ENCODE measurements at regions not wholly inside any gene's neighbourhood (a gene's known extent, or its start where the extent isn't known, plus 50 kb on each side); places are given as distances from the start of the nearest gene placed in this dataset.

- DNase-seq: no peak
Observed at GRCh38 chr17:72212041-72212440, 91.2 kb downstream of the SOX9 start.

GRCh38 chr17:72215490-72215889 is 94.7 kb downstream of the SOX9 start:
- DNase-seq: no peak

GRCh38 chr17:72215928-72216327 is 95.1 kb downstream of the SOX9 start:
- DNase-seq: no peak

DNA sequence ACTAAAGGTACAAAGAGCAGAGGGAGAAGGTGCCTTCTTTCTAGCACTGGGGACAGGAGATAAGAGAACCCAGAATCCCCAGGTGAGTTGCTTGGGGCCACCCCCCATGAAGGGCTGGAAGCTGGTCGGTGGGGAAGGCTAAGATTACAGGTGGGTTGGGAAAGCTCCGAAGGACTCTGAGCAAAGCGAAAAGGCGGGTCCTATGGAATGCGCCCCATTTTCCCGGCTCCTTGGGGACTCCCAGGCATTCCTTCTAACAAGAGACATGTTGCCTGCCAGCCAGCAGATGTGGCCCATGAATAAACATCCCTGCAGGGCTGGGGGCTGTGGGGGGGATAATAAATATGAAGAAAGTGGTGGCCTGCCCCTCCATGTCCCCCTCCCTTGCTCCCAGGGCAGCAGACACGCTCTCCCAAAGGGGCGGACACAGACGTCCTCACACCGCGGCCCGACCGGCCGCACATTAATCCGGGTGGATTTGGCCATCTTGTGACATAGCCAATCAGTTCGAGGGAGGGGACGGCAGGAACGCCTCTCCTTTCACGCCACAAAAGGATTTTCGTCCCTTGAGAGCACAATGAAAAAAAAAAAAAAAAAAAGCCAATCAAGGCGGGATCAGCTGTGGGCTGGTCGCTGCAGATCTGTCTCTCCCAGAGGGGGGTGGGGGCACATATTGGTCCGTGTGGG is 98.5 kb downstream of the SOX9 start:
- DNase-seq: no peak

DNA sequence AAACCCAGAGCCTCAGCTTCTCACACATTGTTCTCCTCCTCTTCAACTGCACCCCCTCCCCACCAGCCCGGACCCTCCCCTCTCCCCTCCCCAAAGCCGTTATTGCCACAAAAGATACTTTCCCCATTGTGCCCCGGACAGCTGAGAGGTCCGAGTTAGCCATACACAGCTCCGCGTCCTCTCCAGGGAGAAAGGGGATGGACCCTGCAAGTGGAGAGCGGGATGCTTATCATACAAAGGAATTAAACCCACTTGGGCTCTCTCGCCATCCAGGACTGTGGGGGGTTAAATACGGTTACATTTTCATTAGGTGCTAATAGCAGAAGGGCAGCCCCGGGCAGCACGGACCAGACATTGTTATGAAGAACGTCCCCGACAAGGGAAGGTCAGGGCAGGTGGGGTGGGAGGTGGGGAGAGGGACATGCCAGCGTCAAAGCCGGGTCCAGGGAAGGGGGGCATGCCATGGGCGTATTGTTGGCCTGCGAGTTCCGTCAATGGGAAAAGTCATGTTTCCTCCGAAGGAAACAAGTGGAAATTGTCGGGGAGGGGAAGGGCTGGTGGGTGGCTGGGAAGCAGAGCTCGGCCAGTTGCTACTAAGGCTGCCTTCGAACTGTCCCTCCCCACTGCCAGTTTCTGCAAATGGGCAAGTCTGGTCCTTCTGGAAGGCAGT is 99.1 kb downstream of the SOX9 start:
- no peak for DNase-seq

DNA sequence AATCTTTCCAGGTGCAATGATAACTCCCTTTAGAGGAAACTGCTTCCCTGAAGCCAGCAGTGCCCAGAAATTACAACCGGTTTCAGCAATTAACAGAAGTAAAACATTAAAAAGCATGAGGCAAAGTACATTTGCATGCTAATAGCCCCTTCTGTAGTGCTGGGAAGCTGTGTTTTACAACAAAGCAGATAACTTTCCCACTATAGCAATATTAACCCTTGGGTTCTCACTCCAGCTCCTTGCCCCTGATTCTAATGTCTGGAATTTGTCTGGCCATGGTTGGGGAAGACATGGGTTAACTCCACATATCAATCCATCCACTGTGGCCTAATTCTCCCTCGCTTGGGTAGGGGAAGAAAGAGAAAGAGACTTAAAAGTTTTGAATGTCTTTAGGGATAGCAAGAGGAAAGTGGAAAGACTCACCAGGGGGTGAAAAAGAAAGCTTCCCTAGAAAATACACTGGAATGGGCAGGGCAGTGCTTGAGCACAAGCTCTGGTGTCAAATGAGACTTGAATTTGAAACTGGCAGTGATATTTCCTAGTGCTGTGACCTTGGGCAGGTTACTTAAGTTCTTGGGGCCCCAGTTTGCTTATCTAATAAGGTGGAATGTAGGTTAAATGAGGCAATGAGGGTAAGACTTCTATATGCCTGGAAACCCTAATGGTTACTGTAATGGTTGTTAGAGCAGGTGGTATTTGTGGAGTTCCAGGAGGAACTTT is 102.0 kb downstream of the SOX9 start:
- DNase-seq: no peak

GRCh38 chr17:72223866-72224291 is 103.1 kb downstream of the SOX9 start:
- DNase-seq: no peak

- no peak for DNase-seq
Observed at GRCh38 chr17:72226322-72226721, 105.5 kb downstream of the SOX9 start.

- no peak for DNase-seq
Observed at GRCh38 chr17:72233986-72234385, 113.2 kb downstream of the SOX9 start.

DNA sequence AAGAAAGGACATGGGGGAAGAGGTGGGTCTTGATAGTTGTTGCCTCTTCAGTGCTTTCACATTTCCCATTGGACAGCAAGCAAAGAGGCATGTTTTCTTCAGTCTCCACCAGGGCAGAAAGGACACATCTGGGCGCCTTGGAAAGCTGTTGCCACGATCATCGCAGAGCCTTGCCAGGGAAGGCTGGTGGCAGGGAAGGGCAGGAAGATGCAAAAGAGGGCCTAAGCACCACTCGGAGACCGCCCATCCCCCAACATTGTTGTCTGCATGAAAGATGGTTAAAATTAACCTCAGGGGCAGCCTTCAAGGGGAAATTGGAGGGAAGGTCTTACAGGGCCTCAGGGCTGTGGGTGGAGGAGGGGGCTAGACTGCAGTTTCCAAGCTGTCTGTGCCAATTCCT is 114.2 kb downstream of the SOX9 start:
- DNase-seq: no peak

DNA sequence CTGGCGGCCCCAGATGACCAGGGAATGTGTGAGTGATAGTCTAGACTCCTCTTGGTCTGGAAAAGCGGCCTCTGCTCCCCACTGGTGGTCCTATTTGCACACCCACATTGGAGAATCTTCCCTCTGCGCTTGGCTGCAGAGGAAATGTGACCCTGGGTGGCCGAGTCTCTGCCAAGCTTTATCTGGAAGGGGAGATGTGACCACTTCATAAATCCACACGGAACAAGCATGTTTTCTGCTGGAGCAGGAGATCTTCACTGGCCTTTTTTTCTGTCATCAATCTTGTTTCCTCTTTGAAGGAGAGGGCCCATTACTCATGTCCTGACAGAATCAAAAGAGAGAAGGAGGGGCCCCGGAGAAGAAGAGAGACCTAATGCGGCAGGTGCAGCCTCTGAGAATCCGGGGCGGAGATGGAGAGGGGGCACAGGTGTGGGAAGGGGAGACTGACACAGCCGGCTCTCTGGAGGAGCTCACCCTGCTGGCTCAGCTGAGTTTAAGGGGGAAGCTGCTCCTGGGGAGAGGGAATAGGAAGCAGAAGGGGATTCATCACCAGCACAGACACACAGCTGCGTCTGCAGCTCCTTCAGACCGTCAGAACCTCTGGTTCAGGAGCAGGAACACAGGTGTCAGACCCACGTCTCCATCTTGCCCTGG is 116.3 kb downstream of the SOX9 start:
- DNase-seq: no peak

DNA sequence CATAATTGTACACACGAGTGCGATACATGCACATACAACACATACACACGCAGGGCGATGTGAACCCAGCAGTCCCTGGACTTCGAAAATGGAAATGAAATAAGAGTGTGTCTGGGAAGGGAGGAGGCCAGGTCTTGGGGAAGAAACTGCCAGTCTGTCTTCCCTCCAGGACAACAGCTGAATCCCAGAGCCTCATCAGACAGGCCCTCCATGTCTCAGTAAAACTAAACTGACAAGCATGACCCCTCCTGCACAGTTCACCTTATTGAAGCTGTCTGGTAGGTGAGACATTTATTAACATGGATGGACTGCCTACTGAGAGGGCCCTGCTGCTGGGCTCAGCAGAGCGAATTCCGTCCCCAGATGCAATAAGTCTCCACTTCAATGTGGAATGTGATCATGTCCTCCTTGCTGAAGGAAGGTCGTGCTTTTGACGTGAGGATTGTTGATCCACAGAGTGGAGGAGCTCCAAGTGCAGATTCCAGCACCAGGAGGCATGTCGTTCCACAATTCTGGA is 117.4 kb downstream of the SOX9 start:
- DNase-seq: no peak

DNA sequence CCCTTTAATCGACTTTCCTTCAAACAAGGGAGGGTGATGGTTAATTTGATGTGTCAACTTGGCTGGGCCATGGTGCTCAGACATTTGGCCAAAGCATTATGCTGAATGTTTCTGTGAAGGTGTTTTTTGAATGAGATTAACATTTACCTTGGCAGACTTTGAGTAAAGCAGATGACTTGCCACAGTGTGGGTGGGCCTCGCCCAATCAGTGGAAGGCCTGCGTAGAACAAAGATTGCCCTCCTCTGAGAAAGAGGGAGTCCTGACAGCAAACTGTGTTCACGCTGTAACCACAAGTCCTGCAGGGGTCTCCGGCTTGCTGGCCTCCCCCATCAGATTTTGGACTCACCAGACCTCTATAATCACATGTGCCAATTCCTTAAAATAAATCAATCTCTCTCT is 118.7 kb downstream of the SOX9 start:
- no peak for DNase-seq

GRCh38 chr17:72240333-72240732 is 119.5 kb downstream of the SOX9 start:
- DNase-seq: no peak

DNA sequence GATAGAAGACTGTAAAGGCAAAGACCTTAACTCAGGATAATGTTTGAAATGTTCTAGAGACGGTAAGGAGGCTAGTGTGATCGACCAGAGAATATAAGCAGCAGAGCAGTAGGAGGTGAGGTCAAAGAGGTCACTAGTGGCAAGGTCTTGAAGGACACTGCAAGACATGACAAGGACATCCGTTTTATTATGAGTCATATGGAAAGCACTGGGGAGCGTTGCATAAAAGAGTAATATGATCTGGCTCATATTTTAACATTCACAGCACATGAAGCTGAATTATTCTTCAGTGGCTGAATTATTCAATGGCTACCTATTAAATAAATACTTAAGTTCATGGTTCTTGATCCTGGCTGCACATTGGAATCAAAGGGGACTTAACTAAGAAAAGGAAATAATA is 123.7 kb downstream of the SOX9 start:
- no peak for DNase-seq

DNA sequence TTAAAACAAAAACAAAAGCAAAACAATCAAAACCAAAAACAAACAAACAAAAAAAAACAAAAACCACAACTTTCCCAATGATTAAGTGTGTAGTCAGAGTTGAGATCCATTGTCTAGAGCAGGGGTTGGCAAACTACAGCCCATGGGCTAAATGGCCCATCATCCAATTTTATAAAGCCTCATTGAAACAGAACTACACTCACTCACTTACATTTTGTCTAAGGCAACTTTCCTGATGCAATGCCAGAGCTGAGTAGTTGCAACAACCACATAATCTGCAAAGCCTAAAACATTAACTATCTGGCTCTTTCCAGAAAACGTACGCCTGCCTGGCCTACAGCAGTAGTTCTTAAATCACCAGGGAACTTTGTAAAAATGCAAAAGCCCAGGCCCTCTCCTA is 124.1 kb downstream of the SOX9 start:
- DNase-seq: no peak

GRCh38 chr17:72249441-72249840 is 128.6 kb downstream of the SOX9 start:
- no peak for DNase-seq

DNA sequence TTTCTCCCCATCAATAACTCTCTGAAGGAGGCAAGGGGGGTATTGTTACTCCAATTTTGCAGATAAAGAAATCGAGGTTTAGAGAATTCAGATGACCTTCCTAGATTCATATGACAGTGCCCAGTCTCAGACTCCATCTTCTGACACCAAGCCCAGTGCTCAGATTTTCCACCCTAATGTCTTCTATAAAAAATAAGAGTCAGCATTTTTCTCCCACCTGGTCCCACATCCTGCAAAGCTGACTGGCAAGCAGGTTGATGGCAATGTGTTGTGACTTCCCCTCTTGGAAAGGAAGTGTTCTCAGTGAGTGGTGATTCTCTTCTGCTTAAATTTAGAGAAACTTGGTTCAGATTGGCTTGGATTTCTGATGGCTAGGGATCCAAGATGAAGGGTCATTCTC is 129.4 kb downstream of the SOX9 start:
- DNase-seq: no peak

DNA sequence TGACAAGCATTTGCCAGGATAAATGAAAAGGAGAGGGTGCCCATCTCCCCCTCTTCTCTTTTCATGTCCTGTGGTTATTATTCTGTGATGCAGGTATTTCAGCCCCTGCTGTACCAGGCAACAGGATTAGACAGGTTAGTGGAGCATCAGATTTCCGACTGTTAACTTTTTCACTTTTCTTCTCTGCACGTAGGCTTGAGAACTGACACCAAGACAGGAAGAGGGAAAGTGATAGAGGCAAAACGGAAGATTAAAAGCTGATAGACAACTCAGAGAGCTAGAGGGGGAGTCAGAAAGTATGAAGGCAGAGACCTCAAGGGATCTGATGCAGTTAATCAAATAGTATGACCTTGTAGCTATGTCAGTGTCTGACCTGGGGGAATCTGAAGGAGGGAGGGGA is 132.8 kb downstream of the SOX9 start:
- DNase-seq: no peak

DNA sequence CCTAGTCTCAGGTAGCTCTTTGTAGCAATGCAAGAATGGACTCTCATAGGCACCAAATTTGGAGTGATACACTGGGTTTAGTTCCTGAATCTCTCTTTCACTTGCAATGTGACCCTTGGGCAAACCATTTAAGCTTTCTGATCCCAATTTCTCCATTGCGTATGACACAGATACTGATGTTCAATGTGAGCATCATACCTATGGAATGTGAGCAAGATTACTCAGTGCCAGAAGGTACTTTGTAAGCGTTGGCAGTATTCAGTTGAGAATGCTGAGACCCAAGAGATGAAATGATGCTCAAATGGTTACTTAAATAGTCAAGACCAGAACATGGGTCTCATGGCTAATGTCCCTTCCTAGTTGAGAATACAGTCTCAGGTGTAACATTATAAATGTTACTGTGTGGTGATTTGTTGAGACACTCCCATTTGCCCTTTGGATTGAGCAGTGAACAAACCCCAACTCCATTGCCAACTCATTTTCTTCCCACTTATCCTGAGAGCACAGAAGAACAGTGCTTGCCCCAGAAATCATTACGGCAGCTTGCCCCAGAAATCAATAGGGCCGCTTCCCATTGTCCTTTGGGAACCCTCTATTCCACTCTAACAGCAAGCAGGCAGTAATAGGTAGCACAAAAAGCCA is 134.1 kb downstream of the SOX9 start:
- DNase-seq: no peak

DNA sequence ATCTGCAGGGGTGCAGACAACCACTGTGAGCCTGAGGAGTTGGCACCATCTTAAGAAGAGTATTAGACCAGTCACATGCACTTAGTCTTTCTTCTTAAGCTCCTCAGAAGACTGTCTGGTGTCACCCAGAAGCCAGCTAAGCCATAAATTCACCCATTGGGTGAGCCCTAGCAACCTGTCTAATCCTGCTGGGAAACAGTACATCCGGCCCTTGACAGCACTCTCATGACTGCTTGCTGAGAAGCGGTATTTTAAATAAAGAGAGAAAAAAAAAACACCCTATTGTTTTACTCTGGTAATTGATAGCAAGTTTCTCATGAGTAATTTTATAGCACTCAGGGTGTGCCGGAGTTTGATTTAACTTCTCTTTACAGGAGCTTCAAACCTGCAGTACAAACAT is 134.7 kb downstream of the SOX9 start:
- no peak for DNase-seq

GRCh38 chr17:72258711-72259110 is 137.9 kb downstream of the SOX9 start:
- no peak for DNase-seq

DNA sequence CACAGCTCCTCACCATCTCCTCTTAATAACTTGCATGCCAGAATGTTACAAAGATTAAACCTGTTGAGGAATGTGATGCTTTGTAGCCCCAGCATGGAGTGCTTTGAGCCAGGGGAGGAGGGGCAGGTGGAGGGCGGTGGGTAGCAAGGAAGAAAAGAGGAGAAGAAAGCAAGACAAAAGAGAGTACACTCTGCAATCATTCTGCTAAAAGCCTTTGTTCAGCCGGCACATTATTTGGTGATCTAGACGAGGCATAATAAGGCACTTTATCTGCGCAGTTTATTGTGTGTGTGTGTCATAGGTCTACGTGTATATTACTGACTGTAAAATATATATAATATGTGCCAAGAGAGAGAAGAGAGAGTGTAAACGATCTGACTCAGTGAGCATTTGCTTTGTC is 139.1 kb downstream of the SOX9 start:
- no peak for DNase-seq
